Astrocyte of the spinal cord (primary cell): ENCODE measurements at regions not wholly inside any gene's neighbourhood (a gene's known extent, or its start where the extent isn't known, plus 50 kb on each side); places are given as distances from the start of the nearest gene placed in this dataset.
"Not testable (repeated sequence)": the region's sequence is repeated elsewhere in the genome, so short reads cannot be mapped to it uniquely, and the experiment has no call there.

ENCODE experiments used
- DNase-seq: peaks from one replicate; pipeline ENCODE4 v3.0.0; 2011; ENCODE audit warnings: low read depth, low spot score
- H3K4me3 ChIP-seq: 2 replicates; pipeline ENCODE4 v1.5.1; 2011; ENCODE audit warnings: low read depth, mild to moderate bottlenecking, low read length, moderate library complexity
- CTCF ChIP-seq: IDR thresholded peaks from 2 replicates; pipeline ENCODE4 v1.5.1; 2012; ENCODE audit warnings: low read depth, mild to moderate bottlenecking, low read length, inconsistent platforms
- in situ Hi-C: cut with HindIII; loops from 2 replicates; pipeline ENCODE4 v1.10.0; 2017; ENCODE audit warnings: low sequenced_read_pairs

GRCh38 chr6:121890307-121890910 is 455.0 kb downstream of the GJA1 start:
- no peak for DNase-seq
- in situ Hi-C loops, result no loop called here
- no peak for TF ChIP-seq CTCF
- no peak overlapping the region for H3K4me3 ChIP-seq

GRCh38 chr6:121895731-121896130 is 460.3 kb downstream of the GJA1 start:
- in situ Hi-C loops, DNase-seq: not testable (repeated sequence)

GRCh38 chr6:121896363-121896762 is 460.9 kb downstream of the GJA1 start:
- TF ChIP-seq CTCF, result no peak
- H3K4me3 ChIP-seq, result no peak overlapping the region
- DNase-seq, result no peak
- in situ Hi-C loops, result no loop called here

More at GRCh38 chr6:121895731-121896130, 460.3 kb downstream of the GJA1 start:
- not testable (repeated sequence) for H3K4me3 ChIP-seq

- no peak for DNase-seq
- no peak overlapping the region for H3K4me3 ChIP-seq
- TF ChIP-seq CTCF, result no peak
- in situ Hi-C loops, result no loop called here
Observed at GRCh38 chr6:121896771-121897170, 461.3 kb downstream of the GJA1 start.

- in situ Hi-C loops, result no loop called here
- no peak overlapping the region for H3K4me3 ChIP-seq
- DNase-seq, result peak; percentile 63
- no peak for TF ChIP-seq CTCF
Observed at GRCh38 chr6:121897337-121897760, 461.9 kb downstream of the GJA1 start.

- no peak overlapping the region for H3K4me3 ChIP-seq
- in situ Hi-C loops, result no loop called here
- TF ChIP-seq CTCF, result no peak
- DNase-seq, result no peak
Observed at GRCh38 chr6:121901432-121901831, 466.0 kb downstream of the GJA1 start.

GRCh38 chr6:121904559-121904958 is 469.1 kb downstream of the GJA1 start:
- TF ChIP-seq CTCF, result no peak
- no peak overlapping the region for H3K4me3 ChIP-seq
- in situ Hi-C loops, result no loop called here
- DNase-seq, result no peak
